GM12878 (cell line): ENCODE measurements at regions not wholly inside any gene's neighbourhood (a gene's known extent, or its start where the extent isn't known, plus 50 kb on each side); places are given as distances from the start of the nearest gene placed in this dataset.

Source experiments
- BCL3 ChIP-seq: IDR thresholded peaks from 2 replicates; pipeline ENCODE4 v1.6.1; 2011; ENCODE audit warnings: borderline replicate concordance, low read depth, mild to moderate bottlenecking, moderate library complexity, low read length; ENCODE audit not compliant: insufficient read depth, poor library complexity, severe bottlenecking
- CBFB ChIP-seq: IDR thresholded peaks from 2 replicates; pipeline ENCODE4 v1.6.1; 2016; ENCODE audit warnings: antibody characterized with exemption, low read depth
- CTCF ChIP-seq, 3 experiments: IDR thresholded peaks in 2 of 3; conservative IDR thresholded peaks in 1 of 3; 2 replicates each; pipeline ENCODE4 v1.5.1; 2011; ENCODE audit warnings: low read depth in 3 of 3, low read length in 3 of 3, mild to moderate bottlenecking in 3 of 3, control low read depth in 2 of 3, moderate library complexity in 2 of 3, inconsistent platforms in 1 of 3, mixed read lengths in 1 of 3; ENCODE audit not compliant: control insufficient read depth in 2 of 3, insufficient read depth in 1 of 3; ENCODE audit errors: extremely low read depth in 1 of 3
- ETV6 ChIP-seq, 2 experiments: fragments of 450-650 bp in 1 of 2; IDR thresholded peaks in 1 of 2; conservative IDR thresholded peaks in 1 of 2; 2 replicates each; pipeline ENCODE4 v1.6.1; 2014; ENCODE audit warnings: antibody characterized with exemption in 1 of 2, borderline replicate concordance in 1 of 2, low read depth in 1 of 2, mild to moderate bottlenecking in 1 of 2, moderate library complexity in 1 of 2
- EZH2 ChIP-seq: IDR thresholded peaks from 2 replicates; pipeline ENCODE4 v1.6.1; 2012; ENCODE audit warnings: low read depth, mild to moderate bottlenecking, control low read depth, inconsistent platforms, low read length, borderline replicate concordance; ENCODE audit not compliant: control insufficient read depth
- MAX ChIP-seq: IDR thresholded peaks from 2 replicates; pipeline ENCODE4 v1.6.1; 2012; ENCODE audit warnings: low read depth, low read length, improper control_type of control experiment
- NFIC ChIP-seq: IDR thresholded peaks from 2 replicates; pipeline ENCODE4 v1.6.1; 2012; ENCODE audit warnings: low read depth, mild to moderate bottlenecking, inconsistent platforms, low read length, moderate library complexity
- POLR2AphosphoS2 ChIP-seq: IDR thresholded peaks from 2 replicates; pipeline ENCODE4 v1.6.1; 2011; ENCODE audit warnings: low read depth, mild to moderate bottlenecking, low read length, improper control_type of control experiment, moderate library complexity
- RCOR1 ChIP-seq: conservative IDR thresholded peaks from 2 replicates; pipeline ENCODE4 v1.6.1; 2012; ENCODE audit warnings: low read depth, low read length, improper control_type of control experiment
- SIX5 ChIP-seq: IDR thresholded peaks from 2 replicates; pipeline ENCODE4 v1.6.1; 2011; ENCODE audit warnings: mild to moderate bottlenecking, low read depth, low read length, moderate library complexity; ENCODE audit not compliant: severe bottlenecking
- SMC3 ChIP-seq: IDR thresholded peaks from 2 replicates; pipeline ENCODE4 v1.6.1; 2011; ENCODE audit warnings: low read length, improper control_type of control experiment, borderline replicate concordance
- SP1 ChIP-seq: IDR thresholded peaks from one replicate; pipeline ENCODE4 v1.6.1; 2011; ENCODE audit warnings: low read depth, low read length
- SPI1 ChIP-seq: IDR thresholded peaks from 2 replicates; pipeline ENCODE4 v1.6.1; 2011; ENCODE audit warnings: low read depth, mild to moderate bottlenecking, low read length, moderate library complexity, borderline replicate concordance; ENCODE audit not compliant: insufficient read depth
- USF2 ChIP-seq: IDR thresholded peaks from 2 replicates; pipeline ENCODE4 v1.6.1; 2011; ENCODE audit warnings: low read depth, low read length, improper control_type of control experiment, borderline replicate concordance

- TF ChIP-seq SMC3 (no peak), SPI1 (no peak), SIX5 (no peak), MAX (no peak), RCOR1 (no peak), BCL3 (no peak), EZH2 (no peak), NFIC (no peak), POLR2AphosphoS2 (no peak), SP1 (no peak), USF2 (no peak), CBFB (no peak), CTCF (IDR thresholded peaks at IDR 0.05 in 2 of 3, conservative IDR thresholded peaks at IDR 0.05 in 1 of 3; ENCODE audit: control insufficient read depth in 2 of 3, extremely low read depth in 1 of 3, insufficient read depth in 1 of 3, low read depth in 3 of 3, low read length in 3 of 3) (no peak), ETV6 (conservative IDR thresholded peaks at IDR 0.05 in 1 of 2, IDR thresholded peaks at IDR 0.05 in 1 of 2; ENCODE audit: borderline replicate concordance in 1 of 2, low read depth in 1 of 2) (no peak)
Measured at GRCh38 chr4:188266386-188266785, 127.1 kb downstream of the TRIML1 start.
